ENCODE measurements at regions not wholly inside any gene's neighbourhood (a gene's known extent, or its start where the extent isn't known, plus 50 kb on each side); places are given as distances from the start of the nearest gene placed in this dataset.
A peak's percentile ranks its signal among the peaks of the same experiment; 100 is the strongest.

DNA sequence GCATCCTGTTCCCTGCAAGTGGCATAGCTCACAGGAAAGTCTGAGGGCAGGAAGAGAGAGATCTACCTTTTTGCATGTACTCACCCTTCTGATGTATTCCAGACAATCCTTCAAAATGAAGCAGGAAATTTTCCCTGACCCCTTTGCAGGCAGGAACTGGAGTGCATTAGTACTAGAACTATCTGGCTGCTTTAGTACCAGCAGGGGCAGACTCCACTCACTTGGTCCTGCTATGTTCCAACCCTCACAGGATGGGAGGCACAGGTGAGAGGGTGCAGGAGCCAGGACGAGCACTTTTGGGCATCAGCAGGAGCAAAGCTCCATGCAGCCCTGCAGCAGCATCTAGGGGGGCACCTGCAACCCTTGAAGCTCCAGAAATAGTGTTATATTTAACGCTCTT lies 116.3 kb upstream of the IGF1 start:
- no peak for DNase-seq (ENCODE audit: low read depth)

DNA sequence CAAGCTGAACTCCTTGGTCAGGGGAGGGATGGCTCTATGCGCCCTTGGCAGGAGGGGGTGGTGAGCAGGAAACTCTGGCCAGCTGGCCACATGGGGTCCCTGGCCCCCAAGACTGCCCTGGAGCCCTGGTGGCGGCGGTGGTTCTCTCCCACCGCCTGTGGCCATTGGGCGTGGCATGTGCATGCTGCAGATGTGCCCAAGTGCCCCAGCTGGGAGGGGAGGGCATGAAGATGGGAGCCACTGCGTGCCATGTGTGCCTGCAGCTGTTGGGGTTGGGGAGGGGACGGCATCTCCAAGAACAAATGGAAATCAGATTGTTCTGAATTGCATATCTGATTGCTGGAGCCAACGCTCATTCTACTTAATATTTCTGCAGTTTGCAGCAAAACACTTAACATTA lies 115.7 kb upstream of the IGF1 start:
- DNase-seq (ENCODE audit: low read depth), result no peak

DNA sequence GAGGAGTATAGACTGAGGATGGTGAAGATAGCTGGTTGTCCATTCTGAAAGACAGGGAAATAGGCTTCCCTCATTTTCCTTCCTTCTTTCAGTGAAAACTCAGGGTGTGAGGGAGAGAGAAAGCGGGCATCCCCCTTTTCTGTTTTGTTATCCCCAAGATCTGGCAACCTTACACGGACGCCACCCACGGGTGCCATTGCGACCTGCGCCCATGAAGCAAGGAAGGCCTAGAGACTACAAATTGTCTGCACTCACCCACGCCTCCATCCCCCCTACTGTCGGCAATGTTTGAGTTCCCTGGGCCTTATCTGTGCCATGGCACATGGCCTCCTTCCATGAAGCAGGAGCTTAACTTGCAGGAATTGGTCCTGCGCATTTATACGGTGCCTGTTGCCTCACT lies 115.0 kb upstream of the IGF1 start:
- no peak for DNase-seq (ENCODE audit: low read depth)

DNA sequence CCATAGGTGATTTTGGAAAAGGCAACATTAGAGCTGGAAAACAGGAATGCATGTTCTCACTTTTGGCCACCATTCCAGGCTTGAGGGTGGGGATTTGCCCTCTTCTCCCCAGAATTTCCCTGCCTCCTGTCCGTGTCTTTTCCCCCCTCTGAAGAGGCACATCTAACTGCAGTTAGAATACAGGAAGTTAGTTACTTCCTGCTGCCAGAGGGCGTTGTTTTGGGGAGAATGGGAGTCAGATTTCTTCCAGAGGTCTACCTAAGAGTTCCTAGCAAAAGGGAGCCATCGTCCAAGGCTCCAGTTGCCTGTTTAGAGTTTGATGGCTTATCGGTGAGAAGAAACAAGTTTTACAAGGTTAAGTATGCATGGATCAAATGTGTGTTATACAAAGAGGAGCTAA lies 112.8 kb upstream of the IGF1 start:
- peak; percentile 3 for DNase-seq (ENCODE audit: low read depth)

DNA sequence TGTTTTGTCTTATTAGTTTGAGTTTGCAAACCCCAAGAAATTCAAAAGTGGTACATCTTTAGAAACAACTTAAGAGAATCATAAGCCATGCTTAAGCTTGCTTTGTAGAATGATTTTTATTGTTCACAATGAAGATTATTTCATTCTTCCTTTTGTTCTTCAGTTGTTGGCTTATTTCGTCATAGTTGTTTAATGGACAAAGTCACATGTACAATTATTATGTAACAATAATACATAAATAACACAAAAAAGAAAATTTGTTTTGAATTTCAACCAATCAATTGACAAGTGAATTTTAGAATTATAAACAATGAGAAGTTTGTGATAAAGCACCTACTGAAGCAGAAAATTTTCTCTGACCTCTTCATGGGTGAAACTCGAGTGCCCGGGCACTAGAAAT lies 111.8 kb upstream of the IGF1 start:
- no peak for DNase-seq (ENCODE audit: low read depth)

DNA sequence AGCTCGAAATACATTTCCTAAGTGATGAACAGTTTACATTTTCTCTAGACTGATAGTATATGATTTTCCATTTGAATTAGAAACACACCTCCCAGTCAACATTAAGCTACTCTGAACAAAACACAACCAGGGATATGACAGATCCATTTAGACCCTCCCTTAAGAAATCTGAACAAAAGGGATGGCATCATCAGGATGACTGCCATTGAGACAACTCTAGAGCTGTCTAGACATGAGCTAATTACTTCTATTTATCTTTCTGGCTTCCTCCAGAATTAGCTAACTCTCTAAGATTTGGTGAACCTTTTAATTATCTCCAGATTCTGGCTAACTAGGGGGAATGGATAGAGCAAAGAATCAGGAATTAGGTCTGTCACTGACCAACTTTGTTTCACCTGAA lies 92.9 kb upstream of the IGF1 start:
- no peak for DNase-seq (ENCODE audit: low read depth)

DNA sequence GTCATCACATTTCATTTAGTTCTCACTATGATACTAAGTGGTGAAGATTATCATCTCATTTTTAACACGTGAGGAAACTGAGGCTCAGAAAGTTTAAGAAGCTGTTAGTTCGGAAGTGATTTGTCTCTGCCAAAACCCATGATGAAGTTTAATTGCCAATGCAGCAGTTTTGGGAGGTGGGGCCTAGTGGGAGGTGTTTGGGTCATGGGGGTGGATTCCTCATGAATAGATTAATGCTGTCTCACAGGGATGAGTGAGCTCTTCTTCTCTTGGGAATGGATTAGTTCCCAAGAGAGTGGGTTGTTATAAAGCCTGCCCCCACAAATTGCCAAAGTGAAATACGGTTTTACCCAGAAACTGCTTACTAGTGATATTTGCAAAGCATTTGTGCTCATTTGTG lies 91.5 kb upstream of the IGF1 start:
- no peak for DNase-seq (ENCODE audit: low read depth)

DNA sequence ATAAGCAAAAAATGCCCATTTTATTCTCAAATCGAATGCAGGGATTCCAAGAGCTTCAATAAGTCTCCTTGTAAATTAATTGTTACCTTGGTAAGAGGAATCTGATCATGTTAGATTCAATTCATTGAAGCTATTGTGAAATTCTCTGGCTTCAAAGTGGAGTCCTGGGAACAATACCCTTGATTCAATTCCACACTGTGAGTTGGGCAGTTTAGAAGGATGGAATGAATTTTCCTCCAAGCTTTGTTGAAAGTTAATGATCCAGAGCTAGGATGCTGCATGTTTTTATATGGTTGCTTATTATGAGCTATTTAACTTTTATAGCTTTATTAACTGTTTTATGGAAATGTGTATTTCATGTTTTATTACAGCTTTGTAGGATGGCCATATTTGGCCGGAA lies 89.9 kb upstream of the IGF1 start:
- DNase-seq (ENCODE audit: low read depth), result no peak

DNA sequence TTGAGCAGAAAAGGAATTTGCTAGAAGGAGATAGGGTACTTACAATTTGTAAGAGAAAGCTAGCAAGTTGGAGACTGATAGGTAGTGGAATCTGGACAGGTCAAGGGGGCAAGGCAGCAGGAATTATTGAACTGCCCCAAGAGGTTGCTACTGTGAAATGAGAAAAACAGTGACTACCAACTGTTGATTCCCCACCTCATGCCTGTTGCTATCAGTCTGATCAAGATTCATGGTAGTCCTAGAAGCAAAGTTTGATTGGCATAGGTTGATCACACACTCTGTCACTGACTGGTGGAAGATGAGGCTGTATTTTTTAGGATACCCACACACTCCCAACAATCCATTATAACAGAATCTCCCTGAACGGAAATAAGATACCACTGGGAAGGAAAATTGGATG lies 89.4 kb upstream of the IGF1 start:
- DNase-seq (ENCODE audit: low read depth), result no peak

DNA sequence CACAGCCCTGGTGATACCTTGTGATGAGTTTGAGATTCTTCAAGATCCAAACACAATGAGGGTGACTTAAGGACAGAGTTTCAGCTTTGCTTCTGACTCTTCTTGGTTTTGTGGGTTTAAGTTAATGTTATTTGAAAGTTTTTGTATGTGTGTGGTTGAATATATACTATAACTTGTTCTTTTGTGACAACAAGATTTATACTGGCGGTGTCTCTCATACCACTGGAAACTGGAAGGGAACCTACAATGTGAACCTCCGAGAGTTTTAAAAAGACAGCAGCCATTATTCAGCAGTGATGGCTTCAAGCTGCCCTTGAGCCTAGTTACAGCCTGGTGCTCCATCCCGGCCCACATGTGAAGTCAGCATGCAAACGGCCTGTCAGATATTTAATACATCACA lies 87.9 kb upstream of the IGF1 start:
- no peak for DNase-seq (ENCODE audit: low read depth)

DNA sequence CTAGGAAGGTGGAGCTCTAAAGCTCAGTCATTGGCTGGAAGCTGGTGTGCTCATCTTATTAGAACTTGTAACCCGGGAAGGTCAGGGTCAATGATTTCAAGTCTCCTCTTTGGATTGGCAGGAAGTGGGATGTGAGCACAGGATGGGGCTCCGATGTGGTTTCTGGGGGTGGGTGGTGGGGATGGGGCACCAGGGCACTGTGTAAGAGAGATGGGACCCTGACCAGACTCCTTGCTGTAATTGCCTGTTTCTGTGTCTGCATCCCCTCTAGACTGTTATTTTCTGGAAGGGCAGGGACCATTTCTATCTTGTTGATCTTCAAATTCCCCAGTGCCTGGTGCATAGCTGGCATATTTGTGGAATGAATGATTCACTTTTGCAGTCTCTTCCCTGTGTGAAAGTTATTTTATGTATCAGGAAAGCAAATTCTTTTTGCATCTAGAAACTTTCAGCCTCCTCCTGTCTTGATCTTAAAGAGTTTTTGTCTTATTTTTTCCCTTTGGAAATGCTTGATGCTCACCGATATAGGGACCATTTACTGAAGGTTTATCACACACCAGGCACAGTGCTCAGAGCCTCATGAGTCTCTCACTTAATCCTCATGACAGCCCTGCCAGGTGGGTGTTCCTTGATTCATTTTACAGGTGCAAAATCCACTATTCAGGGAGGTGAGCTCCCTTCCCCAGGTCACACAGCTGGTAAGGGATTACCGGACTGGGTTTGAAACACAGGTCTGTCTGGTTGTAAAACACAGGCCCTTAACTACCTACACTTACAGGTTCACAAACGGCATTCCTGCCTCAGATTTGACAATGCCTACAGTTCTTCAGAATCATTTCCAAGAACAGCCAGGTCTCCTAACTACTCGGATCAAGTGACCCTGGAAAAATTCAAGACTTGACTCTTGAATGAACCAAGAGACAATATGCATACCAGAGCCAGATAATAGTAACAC lies 86.9 kb upstream of the IGF1 start:
- peak; percentile 80 for DNase-seq (ENCODE audit: low read depth)

DNA sequence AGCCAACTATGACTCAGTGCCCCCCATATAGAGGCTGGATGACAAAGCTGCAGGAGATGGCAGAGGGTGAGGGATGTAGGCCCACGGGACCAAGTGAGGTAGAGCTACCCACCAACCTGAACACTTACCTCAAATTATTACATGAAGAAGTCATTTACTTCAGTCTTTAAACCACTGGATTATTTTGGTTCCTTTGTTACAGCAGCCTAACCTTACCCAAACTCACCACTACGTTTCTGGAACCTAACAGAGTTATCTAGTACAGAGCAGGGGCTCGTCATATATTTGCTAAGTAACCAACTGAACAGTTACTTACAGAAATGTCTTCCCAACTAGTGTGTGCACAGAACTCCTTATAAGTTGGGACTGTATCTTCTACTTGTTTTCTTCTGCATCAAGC lies 85.2 kb upstream of the IGF1 start:
- no peak for DNase-seq (ENCODE audit: low read depth)

DNA sequence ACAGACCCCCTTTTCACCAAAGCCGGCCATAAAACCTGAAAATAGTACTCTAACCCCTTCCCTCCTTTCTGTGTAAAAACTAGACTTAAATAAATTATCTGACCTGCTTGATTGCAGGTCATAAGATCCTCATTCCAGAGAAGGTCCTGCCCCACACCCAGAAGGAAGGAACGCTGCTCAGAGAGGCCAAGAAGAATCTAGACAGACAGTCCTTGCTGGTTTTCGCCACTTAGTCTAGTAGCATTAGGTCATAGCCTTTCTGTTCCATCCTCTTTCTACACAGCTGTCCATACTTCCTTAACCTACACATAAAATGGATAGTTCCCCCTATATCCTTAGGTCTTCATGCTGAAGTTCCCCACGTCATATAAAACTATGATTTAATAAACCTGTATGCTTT lies 83.7 kb upstream of the IGF1 start:
- DNase-seq (ENCODE audit: low read depth), result no peak

DNA sequence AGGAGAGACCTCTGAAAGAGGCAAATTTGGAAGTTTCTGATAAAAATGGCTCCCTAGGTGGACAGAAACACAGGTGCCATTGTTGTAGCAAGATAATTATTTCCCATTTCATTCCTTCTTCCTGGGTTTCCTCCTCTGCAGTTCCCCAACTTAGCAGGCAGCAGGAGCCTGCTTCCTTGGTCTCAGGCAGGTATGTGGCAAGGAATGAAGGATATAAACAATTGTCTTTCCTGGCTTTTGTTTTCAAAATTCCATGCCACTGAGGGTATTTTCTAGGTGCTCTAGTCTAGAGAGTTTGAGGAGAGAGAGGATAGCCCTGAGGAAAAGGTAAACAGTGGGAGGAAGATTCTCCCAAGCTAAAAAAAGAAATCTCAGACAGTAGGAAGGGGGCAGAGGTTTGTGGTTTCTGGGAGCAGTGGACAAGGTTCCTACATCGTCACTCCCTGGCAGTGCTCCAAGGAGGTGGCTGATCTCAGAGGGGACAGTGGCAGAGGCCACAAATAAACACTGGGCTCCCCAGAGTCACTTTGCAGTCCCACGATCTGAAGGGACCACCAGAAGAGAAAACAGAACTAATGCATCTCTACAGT lies 82.6 kb upstream of the IGF1 start:
- DNase-seq (ENCODE audit: low read depth), result peak; percentile 17

DNA sequence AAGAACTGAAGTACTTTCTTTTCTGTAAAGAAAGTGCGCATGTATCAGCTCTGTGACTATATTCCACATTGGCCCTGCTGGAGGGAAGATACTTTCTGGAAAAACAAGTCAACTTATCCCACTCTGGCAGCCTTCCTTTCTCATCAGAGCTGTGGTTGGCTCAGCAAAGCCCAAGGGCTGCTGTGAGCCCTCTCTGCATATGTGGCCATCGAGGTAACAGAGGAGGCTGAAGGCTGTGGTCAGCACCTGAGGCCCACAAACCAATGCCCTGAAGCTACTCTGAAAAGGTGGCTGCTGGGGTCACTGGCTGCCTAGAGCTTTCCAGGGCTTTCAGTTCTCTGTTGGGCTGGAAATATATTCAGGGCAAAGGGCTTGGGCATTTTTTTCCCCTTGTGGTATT lies 70.8 kb upstream of the IGF1 start:
- no peak for DNase-seq (ENCODE audit: low read depth)

DNA sequence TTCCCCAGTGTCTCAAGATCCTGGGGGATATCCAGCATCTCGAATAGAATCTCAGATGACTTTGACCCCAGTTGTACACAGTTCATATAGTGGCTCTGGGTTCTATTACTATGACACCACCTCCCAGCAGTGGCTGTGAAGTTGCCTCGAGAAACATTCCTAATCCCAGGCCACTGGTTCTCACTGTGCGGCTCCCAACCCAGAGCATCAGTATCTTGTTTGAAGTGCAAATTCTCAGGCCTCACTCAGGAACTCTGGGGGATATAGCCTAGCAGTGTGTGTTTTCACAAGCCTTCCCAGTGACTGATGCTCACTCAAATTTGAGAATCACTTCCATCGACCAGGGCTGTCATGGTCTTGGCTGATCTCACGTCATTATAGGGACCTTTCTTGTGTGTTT lies 69.3 kb upstream of the IGF1 start:
- no peak for DNase-seq (ENCODE audit: low read depth)

DNA sequence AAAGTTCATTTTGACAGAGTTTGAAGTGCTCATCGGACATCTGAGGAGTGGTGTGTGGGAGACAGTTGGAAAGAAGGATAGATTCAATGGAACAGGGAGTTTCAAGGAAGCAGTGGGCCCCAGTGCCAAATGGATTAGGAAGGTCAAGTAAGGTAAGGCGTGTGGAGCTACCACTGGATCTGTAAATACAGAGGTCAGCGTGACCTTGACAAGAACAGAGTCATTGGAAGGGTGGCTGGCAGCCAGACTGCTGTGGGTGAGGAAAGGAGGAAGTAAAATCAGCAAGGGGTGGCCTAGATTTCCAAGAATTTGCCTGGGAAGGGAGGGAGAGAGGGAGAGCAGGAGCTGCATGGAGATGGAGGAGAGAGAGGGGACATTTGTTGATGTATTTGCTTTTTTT lies 68.2 kb upstream of the IGF1 start:
- DNase-seq (ENCODE audit: low read depth), result peak; percentile 40

DNA sequence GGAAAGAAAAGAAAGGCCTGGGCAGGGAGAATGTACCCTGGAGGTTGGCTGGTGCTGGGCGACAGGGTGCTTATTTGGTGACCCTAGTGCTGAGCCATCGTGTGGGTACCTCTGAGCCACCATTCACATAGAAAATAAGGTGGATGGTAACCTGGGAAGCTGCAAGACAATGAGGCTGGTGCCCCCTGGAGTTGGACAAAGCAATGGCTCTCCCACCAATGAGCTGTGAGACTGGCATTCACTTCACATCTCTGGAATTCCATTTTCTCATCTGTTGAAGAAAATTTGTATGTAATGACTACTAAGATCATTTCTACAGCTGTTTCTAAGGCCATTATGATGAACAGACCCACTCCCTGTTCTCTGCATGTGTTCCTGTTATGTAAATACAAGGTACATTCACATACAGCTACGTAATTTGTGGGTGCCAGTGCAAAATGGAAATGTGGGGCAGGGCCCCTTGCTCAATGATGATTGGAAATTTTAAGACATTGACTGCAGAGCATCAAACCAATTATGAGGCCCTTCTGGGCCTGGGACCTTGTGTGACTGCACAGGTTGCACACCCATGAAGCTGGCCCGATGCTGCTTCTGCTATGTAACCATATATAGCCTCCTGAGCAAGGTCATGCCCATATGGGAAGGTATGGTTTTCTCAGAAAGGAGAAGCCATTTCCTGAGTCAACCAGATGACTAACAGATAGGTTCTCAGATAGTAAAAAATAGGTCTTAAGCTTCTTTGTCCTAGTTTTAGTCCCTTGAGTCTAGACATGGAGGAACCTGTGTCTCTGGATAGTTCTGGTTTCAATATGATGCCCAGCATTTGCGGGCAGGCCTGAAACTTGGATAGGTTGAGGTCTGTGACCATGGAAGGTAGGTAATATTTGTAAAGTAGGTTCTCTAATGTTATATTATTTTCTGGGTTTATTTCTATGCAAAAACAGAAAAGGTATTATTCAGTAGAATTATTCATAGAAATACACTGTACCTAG lies 63.4 kb upstream of the IGF1 start:
- peak; percentile 51 for DNase-seq (ENCODE audit: low read depth)

DNA sequence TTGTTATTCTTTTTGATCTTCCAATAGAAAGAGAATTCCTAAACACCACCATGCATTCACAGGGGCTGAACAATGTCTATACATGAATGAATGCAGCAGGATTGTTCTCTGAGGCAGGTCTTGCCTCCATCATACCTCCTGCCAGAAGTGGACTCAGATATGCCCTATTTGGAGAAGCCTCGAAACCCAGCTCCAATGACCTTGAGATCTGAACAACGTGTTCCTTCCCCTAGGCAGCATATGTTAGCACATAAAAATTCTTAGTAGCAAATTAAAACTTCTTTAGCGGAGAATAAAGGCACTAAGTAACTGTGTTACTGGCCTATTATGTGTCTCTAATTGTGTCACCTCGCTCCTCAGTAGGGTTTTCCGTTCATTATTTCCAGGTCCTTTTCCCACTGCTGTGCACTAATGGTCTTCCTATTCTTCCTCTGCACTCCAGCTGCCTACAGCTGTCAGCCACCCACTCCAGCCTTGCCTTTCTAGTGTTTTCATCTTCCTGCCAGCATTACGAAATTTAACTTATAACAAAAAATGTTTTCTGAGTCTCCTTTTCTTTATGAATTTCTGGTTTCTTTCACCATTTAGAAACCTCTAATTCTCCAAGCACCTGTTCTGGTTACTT lies 62.6 kb upstream of the IGF1 start:
- DNase-seq (ENCODE audit: low read depth), result no peak

DNA sequence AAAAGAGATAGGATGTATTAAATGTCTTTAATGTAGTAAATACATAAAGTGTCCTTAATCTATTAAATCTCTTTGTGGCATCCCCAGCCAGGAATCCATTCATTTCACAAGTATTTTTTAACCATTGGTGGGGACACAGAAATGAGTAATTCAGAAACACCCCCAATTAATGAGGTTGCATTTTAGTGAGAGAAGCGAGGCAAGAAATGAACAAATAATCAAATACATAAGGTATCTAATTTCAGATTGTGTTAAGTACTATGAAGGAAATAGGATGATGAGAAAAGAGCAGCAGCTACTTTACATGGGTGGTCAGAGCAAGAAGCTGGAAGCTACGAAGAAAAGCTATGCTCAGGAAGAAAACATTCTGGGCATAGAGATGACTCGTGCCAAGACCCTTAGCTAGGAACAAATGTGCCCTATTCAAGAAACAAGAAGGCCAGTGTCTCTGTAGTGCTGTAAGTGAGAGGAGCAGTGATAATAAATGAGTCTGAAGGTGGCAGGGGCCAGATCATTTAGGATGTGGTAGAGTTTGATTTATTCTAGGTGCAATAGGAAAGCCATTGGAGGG lies 60.5 kb upstream of the IGF1 start:
- peak; percentile 54 for DNase-seq (ENCODE audit: low read depth)
